Stimulated activated CD4-positive, alpha-beta T cell treated with anti-CD3 and anti-CD28 coated beads, Interleukin-4, amount 100 ng/mL, for 1 hour (primary cell): ENCODE measurements at regions not wholly inside any gene's neighbourhood (a gene's known extent, or its start where the extent isn't known, plus 50 kb on each side); places are given as distances from the start of the nearest gene placed in this dataset.
"Not testable (repeated sequence)": the region's sequence is repeated elsewhere in the genome, so short reads cannot be mapped to it uniquely, and the experiment has no call there.

Experiments used
- DNase-seq: peaks from one replicate; pipeline ENCODE4 v3.0.0-alpha.2; 2020

DNA sequence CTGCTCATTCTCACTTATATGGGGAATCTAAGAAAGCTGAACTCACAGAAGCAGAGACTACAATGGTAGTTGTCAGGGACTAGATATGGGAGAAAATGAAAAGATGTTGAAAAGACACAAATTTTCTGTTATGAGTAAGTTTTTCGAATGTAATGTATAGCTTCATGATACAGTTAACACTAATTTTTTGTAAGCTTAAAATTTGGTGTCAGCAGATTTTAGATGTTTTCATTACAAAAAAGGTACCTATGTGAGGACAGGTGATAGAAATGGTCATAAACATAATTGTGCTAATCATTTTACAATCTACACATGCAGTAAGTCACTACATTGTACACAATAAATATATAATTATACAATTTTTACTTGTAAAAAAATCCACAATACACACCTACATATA lies 286.6 kb downstream of the ZNF33B start:
- DNase-seq = no peak

DNA sequence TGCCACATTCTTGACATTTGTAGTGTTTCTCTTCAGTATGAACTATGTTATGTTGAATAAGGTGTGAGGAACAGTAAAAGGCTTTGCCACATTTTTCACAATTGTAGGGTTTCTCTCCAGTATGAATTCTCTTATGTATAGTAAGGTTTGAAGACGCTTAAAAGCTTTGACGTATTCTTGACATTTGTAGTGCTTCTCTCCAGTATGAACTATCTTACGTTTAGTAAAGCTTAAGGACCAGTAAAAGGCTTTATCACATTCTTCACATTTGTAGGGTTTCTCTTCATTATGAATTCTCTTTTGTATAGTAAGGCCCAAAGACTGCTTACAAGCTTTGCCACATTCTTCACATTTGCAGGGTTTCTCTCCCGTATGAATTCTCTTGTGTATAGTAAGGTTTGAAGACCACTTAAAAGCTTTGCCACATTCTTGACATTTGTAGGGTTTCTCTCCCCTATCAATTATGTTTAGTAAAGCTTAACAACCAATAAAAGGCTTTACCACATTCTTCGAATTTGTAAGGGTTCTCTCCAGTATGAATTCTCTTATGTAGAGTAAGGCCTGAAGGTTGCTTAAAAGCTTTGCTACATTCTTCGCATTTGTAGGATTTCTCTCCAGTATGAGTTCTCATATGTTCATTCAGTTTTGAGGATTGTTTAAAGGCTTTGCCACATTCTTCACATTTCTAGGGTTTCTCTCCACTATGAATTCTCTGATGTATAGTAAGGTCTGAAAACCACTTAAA lies 301.6 kb downstream of the ZNF33B start:
- DNase-seq = not testable (repeated sequence)

DNA sequence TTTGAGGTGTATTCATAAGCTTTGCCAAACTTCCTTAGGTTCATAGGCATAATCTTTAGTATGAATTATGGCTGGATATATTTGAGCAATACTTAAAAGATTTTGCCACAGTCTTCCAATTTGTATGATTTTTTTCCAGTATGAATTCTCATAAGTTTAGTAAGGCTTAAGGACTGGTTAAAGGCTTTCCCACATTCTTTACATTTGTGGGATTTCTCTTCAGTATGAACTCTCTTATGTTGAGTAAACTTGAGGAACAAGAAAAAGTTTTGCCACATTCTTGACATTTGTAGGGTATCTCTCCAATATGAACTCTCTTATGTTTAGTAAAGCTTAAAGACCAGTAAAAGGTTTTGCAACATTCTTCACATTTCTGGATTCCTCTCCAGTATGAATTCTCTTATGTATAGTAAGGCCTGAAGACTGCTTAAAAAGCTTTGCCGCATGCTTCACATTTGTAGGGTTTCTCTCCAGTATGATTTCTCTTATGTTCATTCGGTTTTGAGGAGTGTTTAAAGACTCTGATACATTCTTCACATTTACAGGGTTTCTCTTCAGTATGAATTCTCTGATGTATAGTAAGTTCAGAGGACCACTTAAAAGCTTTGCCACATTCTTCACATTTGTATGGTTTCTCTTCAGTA lies 302.6 kb downstream of the ZNF33B start:
- DNase-seq = not testable (repeated sequence)

DNA sequence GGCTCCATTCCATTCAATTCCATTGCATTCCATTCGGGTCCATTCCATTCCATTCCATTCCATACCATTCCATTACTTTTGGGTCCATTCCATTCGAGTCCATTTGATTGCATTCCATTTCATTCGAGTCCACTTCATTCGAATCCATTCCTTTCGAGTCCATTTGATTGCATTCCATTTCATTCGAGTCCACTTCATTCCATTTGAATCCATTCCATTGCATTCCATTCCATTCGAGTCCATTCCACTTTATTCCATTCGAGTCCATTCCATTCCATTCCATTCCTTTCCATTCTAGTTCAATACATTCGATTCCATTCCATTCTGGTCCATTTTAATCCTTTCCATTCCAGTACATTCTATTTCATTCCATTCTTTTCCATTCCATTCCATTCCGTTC lies 334.0 kb downstream of the ZNF33B start:
- DNase-seq = no peak

DNA sequence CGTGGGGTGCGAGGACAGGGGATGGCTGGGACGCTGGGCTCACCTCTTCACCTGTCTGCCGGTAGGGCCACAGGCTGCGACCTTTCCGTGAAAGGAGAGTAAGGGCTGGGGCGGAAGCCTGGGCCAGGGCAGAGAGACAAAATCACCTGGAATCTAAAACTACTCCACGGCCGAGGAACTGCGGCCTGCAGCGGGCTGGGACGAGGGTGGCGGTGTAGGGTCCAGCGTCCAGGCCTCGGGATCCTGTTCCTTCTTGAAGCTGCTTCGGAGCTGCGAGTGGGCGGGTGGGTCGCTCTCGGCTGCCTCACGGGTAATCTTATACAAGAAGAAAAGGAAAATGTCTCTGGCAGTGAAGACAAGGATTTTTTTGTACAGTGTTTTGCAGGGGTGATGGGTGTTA lies 356.5 kb downstream of the ZNF33B start:
- DNase-seq = not testable (repeated sequence)

DNA sequence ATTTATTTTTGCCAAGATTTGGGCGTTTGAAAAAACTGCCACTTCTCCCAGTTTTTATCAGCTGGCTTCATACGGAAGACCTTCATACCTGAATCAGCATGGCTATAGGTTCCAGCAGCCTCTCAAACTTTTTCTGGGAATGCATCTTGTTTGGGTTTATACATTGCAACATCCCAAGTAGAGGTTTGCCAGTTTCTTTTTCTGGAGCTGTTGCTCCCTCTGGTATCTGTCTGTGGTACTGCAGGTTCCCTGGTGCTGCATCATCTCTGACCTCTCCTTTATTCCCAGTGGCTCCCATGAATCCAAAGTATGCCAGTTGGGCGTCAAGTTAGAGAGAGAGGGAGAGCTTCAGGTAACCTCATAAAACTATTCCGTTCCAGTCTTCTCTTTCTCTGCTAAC lies 368.6 kb downstream of the ZNF33B start:
- DNase-seq = not testable (repeated sequence)

DNA sequence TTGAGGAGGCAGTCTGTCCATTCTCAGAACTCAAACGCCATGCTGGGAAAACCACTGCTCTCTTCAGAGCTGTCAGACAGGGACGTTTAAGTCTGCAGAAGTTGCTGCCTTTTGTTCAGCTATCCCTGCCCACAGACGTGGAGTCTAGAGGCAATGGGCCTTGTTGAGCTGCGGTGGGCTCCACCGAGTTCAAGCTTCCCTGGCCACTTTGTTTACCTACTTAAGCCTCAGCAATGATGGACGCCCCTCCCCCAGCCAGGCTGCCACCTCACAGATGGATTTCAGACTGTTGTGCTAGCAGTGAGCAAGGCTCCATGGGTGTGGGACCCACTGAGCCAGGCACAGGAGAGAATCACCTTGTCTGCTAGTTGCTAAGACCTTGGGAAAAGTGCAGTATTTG lies 375.1 kb downstream of the ZNF33B start:
- DNase-seq = not testable (repeated sequence)

DNA sequence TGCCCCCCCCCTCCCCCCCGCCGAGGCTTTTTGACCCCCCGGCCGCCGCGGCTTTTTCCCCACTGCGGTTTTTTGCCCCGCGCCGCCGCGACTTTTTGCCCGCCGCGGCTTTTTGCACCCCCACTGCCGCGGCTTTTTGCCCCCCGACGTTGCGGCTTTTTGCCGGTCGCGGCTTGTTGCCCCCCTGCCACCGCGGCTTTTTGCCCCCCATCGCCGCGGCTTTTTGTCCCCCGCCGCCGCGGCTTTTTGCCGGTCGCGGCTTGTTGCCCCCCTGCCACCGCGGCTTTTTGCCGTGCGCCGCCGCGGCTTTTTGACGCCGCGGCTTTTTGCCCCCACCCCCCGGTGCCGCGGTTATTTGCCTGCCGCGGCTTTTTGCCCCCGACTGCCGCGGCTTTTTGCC lies 395.4 kb downstream of the ZNF33B start:
- not testable (repeated sequence) for DNase-seq

DNA sequence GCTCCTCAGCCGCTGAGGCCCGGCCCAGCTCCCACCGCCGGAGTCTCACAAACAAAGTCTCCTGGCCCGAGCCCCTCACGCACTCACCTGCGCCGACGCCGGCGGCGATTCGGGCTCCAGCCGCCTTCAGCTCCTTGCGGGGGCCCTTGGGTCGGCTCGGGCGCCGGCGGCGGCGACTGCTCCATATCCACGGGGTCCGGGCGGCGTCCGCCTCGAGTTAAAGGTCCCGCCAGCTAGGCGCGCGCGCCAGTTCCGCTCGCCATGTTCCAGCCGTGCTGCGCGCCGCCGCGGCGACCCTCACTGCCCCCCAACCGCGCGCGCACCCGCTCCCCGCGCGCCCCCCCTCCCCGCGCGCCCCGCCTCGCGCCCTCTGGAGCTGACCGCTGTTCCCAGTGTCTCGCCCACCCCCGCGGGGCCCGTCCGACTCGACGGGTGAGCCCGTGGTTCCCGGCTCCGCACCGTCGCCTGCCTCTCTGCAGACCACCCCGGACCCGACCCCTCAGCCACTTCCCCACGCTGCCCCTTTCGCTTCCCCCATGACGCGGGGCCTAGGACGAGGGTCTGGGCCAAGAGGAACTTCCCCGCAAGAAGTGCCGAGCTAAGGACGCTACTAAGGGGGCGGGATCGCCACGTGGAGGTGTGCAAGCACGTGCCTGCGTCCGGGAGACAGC lies 396.1 kb downstream of the ZNF33B start:
- DNase-seq = no peak

DNA sequence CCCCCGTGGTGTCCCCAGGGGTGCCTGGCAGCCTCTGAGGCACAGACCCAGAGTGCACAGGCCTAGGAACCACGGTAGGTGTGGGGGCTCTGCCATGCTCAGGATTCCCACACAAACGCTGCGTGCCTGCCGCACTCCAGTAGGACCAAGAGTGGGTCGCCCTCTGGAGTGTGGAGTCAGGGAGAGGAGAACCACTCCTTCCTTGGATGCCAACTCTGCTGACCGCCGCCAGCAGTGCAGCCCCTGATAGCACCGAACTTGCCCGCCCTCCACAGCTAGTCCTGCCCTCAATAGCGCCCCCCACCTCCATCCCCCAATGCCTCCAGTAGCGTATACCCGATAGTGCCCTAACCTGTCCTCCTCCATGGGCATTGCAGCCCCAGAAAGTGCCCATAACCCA lies 402.0 kb downstream of the ZNF33B start:
- DNase-seq = not testable (repeated sequence)

DNA sequence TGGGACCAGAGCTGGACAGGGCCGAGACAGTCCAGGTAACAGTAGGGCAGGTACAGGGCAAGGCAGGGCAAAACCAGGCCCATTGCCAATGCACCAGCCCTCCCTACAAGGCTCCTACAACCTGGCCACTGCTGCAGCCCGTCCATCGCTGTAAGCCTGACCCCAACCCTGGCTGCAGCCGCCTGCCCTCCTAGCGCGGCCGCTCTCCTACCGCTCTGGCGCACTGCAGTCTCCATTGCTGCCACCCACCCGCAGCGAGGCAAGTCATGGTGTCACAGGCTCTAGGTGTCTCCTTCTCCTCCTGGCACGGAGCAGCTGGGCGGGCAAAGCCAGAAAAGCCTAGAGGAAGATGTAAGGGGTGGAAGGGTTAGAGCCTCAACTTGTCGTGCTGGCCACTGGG lies 402.6 kb downstream of the ZNF33B start:
- not testable (repeated sequence) for DNase-seq

DNA sequence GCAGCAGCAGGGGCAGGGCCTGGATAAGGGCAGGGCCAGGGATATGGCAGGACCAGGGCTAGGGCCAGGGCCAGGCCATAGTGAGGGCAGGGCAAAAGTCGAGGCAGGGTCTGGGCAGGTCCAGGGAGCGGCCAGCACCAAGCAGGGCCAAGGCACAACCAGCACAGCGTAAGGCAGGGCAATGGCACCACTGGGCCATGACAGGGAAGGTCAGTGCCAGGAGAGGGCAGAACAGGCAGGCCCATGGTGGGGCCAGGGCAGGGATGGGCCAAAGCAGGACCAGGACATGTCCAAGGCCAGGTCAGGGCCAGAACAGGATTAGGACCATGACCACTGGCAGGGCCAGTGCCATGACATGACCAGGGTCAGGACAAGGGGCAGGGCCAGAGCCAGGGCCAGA lies 403.1 kb downstream of the ZNF33B start:
- not testable (repeated sequence) for DNase-seq

DNA sequence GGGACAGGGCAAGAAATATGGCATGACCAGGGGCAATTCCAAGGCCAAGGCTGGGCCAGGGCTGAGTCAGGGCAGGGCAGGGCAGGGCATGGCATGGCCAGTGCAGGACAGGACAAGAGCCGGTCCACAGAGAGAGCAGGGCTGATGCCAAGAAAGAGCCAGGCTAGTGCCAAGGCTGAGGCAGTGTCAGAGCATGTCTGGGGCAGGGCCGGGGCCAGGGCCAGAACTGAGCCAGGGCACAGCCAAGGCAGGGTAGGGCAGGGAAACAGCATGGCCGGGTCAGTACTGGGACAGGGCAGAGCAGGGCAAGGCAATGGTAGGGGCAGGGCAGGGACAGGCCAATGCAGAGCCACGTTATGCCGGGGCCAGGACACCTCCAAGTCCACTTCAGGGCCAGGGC lies 403.9 kb downstream of the ZNF33B start:
- DNase-seq = not testable (repeated sequence)

DNA sequence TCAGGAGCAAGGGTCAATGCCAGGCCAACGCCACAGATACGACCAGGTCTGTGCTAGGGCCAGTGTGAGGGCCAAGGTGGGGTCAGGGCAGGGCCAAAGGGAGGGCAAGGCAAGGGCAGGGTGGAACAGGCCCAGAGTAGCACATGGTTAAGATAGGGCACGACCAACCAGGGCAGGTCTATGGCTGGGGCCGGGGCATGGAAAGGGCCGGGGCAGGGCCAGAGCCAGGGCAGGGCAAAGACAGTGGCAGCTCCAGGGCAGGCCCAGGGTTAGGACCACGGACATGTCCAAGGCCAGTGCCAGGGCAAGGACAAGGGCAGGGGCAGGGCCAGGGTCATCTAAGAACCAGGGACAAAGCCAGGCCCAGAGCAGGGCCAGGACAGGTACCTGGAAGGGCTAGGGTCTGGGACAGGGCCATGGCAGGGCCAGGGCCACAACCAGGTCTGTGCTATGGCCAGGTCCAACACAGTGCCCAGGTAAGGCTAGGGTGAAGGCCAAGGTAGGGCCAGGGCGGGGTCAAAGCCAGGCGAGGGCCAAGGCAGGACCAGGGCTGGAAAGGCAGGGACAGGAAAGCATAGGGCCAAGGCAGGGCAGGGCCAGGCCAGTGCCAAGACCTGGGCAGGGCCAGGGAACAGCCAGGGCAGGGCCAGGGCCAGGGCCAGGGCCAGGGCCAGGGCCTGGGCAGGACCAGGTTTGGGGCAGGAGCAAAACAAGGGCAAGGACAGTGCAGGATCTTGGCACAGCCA lies 404.7 kb downstream of the ZNF33B start:
- not testable (repeated sequence) for DNase-seq

DNA sequence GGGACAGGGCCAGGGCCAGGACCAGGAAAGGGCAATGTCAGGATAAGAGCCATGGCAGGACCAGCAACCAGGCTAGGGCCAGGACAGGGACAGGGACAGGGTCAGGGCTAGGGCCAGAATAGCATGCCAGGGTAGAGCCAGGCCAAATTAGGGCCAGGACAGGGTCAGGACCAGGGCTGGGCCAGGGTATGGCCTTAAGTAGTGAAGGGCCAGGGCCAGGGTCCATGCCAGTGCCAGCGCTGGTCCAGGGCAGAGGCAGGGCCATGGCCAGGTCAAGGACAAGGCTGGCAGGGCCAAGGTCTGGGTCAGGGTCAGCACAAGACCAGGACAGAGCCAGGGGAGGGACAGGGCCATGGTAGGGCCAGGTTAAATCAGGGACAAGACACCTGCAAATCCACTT lies 405.4 kb downstream of the ZNF33B start:
- DNase-seq = not testable (repeated sequence)

DNA sequence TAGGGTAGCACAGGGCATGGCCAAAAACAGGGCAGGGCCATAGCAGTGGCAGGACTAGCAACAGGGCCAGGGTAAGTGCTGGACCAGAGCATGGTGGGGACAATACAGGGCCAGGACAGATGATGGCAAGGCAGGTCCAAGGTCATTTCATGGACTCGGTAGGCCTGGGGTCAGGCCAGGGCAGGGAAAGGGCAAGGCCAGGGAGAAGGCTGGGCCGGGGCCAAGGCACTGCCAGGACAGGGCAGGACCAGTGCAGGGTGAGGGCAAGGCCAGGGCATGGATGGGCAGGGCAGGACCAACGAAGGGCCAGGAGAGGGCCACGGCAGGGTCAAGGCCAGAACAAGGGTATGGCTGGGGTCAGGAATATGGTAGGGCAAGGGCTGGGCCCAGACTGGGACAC lies 407.6 kb downstream of the ZNF33B start:
- DNase-seq = not testable (repeated sequence)

DNA sequence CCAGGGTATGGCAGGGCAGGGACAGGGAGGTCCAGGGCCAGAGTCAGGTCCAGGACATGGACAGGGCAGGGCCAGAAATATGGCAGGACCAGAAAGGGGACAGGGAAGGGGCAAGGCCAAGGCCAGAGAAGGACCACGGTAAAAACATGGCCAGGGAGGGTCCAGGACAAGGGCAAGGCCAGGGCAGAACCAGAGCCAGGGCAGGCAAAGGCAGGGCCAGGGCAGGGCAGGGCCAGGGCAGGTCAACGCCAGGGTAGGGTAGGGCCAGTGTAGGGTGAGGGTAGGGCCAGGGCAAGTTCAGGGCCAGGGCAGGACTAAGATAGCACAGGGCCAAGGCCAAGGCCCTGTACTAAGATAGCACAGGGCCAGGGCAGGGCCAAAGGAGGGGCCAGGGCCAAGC lies 408.3 kb downstream of the ZNF33B start:
- not testable (repeated sequence) for DNase-seq

DNA sequence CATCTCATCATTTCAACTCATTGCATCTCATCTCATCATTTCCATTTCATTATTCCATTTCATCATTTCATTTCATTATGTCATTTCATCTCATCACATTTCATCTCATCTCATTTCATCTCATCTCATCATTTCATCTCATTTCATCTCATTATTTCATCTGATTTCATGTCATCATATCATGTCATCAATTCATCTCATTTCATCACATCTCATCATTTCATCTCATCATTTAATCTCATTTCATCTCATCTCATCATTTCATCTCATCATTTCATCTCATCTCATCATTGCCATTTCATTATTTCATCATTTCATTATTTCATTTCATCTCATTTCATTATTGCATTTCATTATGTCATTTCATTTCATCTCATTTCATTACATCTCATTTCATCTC lies 410.5 kb downstream of the ZNF33B start:
- not testable (repeated sequence) for DNase-seq

DNA sequence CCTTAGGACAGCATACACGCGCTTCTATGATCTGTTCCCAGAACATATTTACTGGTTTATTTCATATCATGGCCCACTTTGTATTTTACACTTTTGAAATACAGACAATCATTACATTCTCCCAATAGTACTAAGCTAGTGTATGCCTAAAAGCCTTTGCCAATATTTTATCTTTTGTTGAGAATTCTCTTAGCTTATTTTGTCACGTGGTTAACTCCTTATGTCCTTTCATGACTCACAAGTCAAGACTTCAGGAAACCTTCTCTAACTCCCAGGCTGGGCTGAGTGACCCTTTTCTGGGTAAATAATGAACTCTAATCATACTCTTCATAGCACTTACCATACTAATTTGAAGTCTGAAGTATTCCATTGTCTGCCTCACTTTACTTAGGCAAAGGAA lies 444.8 kb downstream of the ZNF33B start:
- DNase-seq = not testable (repeated sequence)

DNA sequence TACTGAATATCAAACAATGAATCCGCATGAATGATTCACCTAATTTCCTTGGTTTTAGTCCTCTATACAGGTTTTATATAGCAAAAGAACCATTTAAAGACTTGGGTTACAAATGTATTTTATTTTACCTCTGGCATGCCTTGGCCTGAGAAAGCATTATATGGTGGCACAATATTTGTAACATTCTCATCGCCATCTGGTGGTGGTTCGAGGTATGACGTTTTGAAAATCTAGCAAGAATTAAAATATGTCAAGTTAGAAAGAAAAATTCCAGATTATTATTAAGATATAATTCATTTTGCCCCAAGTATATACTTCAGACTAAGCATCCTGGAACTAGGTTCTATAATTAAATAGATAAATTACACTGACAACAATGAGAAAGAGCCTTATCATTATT lies 445.9 kb downstream of the ZNF33B start:
- DNase-seq = not testable (repeated sequence)

DNA sequence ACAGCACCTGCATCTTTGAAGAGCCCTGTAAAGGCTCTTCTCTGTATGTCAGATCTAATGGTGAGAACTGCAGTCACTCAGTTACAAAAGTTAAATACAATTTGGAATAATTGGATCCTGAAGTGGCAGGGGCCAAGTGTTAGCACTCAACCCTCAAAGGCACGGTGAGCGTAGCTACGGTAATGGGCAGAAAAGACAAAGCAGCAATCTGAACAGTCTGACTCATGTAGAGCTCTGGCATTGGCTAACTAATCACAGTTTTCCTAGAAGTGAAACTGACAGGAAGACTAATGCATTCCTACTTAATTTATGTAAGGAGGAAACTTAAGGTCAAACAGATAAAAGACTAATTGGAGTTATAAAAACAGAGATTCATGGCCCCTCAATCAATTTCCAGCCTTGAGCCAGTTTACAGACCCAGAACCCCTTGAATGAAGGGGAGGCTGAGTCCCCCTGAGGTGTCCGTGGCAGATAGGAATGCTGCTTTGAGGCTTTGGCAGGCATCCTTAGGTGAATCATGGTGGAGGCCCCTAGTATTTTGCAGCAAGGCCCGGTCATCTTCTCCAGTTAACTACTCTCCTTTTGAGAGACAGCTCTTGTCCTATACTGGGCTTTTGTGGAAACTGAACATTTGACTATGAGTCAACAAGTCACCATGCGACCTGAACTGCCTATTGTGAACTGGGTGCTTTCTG lies 450.7 kb downstream of the ZNF33B start:
- DNase-seq = not testable (repeated sequence)
